Sigmoid colon (tissue), 3 donors: ENCODE measurements at regions not wholly inside any gene's neighbourhood (a gene's known extent, or its start where the extent isn't known, plus 50 kb on each side); places are given as distances from the start of the nearest gene placed in this dataset.

Source experiments
- POLR2A ChIP-seq, 2 donors: fragments of 450-650 bp; IDR thresholded peaks; one replicate each; pipeline ENCODE4 v1.6.1; 2016; ENCODE audit warnings: antibody characterized with exemption in 2 of 2, mild to moderate bottlenecking in 2 of 2, moderate library complexity in 2 of 2
- TF ChIP-seq, protein P1 (sequence below), 4 experiments: fragments of 450-650 bp in 3 of 4; fragments of 200-600 bp in 1 of 4; IDR thresholded peaks; one replicate each; pipeline ENCODE4 v1.5.1; 2016 to 2019; ENCODE audit warnings: antibody characterized with exemption in 4 of 4, mild to moderate bottlenecking in 3 of 4, moderate library complexity in 2 of 4

DNA sequence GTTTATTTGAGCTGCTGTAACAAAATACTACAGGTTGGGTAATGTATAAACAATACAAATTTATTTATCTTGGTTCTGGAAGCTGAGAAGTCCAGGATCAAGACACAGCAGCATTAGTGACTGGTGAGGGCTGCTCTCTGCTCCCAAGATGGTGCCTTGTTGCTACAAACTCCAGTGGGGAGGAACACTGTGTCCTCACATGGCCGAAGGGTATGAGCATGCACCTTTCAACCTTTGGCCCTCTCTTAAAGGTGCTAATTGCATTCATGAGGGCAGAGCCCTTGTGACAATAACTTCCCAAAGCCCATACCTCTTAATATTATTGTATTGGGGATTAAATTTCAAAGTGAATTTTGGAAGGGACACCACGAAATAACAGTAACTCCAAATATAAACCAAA lies 55.3 kb upstream of the ATP1B1 start:
- TF ChIP-seq, protein P1, sequence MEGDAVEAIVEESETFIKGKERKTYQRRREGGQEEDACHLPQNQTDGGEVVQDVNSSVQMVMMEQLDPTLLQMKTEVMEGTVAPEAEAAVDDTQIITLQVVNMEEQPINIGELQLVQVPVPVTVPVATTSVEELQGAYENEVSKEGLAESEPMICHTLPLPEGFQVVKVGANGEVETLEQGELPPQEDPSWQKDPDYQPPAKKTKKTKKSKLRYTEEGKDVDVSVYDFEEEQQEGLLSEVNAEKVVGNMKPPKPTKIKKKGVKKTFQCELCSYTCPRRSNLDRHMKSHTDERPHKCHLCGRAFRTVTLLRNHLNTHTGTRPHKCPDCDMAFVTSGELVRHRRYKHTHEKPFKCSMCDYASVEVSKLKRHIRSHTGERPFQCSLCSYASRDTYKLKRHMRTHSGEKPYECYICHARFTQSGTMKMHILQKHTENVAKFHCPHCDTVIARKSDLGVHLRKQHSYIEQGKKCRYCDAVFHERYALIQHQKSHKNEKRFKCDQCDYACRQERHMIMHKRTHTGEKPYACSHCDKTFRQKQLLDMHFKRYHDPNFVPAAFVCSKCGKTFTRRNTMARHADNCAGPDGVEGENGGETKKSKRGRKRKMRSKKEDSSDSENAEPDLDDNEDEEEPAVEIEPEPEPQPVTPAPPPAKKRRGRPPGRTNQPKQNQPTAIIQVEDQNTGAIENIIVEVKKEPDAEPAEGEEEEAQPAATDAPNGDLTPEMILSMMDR (IDR thresholded peaks at IDR 0.05): no peak
- TF ChIP-seq POLR2A (IDR thresholded peaks at IDR 0.05): no peak
